ENCODE measurements at regions not wholly inside any gene's neighbourhood (a gene's known extent, or its start where the extent isn't known, plus 50 kb on each side); places are given as distances from the start of the nearest gene placed in this dataset.

DNA sequence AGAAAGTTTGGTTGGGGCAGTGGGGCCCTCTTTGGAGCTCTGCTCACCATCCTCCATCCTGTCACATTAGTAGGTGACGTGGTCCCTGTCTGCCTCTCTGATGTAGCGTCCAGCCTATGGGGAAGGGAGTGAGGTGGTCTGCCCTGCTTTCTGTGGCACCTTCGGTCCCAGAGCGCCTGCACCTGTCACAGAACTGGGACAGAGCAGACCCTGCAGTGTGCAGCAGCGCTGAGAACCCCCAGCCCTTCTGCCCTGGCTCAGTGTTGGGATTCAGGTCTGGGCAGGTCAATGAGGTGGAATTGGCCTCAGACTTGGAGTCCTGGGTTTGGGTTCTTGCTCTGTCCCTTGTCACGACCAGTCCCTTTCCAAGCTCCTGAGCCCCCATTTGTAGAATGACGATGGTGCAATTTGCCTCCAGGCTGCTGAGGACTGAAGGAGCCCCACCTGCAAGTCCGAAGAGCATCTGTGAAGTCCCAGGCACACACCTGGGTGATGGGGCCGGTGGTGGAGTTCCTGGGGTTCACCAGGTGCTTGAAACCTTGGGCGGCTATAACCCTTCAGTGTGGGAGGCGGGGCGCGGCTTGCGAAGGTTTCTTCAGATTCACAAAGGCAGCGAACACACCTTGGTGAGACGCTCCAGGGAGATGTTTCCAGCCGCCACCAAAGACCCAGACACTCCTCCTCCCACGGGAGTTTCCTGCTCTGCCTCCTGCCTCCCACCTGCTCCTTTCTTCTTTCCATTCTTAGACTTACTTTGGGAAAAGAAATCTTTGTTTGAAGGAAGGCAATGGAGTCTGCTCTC is 265.4 kb upstream of the HDAC4 start:
- Histone ChIP-seq H3K4me3 (no peak overlapping the region), H3K36me3 (no peaks in the 10 kb centered on the region), H3K27me3 (peaks cover 0 to 12% of the 10 kb centered on the region in 2 donors), H3K9me3 (no peaks in the 10 kb centered on the region), H3K4me1 (no peaks in the 10 kb centered on the region), H3K27ac (no peak overlapping the region)
- TF ChIP-seq POLR2A (IDR thresholded peaks at IDR 0.05) (no peak), EP300 (IDR thresholded peaks at IDR 0.05) (no peak)
- TF ChIP-seq, protein P1, sequence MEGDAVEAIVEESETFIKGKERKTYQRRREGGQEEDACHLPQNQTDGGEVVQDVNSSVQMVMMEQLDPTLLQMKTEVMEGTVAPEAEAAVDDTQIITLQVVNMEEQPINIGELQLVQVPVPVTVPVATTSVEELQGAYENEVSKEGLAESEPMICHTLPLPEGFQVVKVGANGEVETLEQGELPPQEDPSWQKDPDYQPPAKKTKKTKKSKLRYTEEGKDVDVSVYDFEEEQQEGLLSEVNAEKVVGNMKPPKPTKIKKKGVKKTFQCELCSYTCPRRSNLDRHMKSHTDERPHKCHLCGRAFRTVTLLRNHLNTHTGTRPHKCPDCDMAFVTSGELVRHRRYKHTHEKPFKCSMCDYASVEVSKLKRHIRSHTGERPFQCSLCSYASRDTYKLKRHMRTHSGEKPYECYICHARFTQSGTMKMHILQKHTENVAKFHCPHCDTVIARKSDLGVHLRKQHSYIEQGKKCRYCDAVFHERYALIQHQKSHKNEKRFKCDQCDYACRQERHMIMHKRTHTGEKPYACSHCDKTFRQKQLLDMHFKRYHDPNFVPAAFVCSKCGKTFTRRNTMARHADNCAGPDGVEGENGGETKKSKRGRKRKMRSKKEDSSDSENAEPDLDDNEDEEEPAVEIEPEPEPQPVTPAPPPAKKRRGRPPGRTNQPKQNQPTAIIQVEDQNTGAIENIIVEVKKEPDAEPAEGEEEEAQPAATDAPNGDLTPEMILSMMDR (IDR thresholded peaks at IDR 0.05) = no peak
- DNase-seq (ENCODE audit: low spot score in 2 of 2) = no peak
- WGBS, 2 donors = 87 to 94% methylated on average over 12 to 18 of the region's 18 CpGs

GRCh38 chr2:239664216-239664810 is 263.5 kb upstream of the HDAC4 start:
- Histone ChIP-seq H3K27ac (no peak overlapping the region), H3K9me3 (no peaks in the 10 kb centered on the region), H3K27me3 (peaks cover 0 to 22% of the 10 kb centered on the region in 2 donors), H3K36me3 (no peaks in the 10 kb centered on the region), H3K4me1 (no peaks in the 10 kb centered on the region), H3K4me3 (no peak overlapping the region)
- WGBS, 2 donors = 83 to 98% methylated on average over 5 of the region's 5 CpGs
- DNase-seq (ENCODE audit: low spot score in 2 of 2) = no peak
- TF ChIP-seq EP300 (IDR thresholded peaks at IDR 0.05) = no peak
- TF ChIP-seq POLR2A (IDR thresholded peaks at IDR 0.05) = no peak
- TF ChIP-seq, protein P1 (IDR thresholded peaks at IDR 0.05) = no peak

GRCh38 chr2:239663364-239663924 is 262.6 kb upstream of the HDAC4 start:
- 89% methylated on average over 9 of the region's 9 CpGs for WGBS, 2 donors
- Histone ChIP-seq H3K36me3 (no peaks in the 10 kb centered on the region), H3K27ac (no peak overlapping the region), H3K27me3 (peaks cover 0 to 22% of the 10 kb centered on the region in 2 donors), H3K4me1 (no peaks in the 10 kb centered on the region), H3K9me3 (no peaks in the 10 kb centered on the region), H3K4me3 (no peak overlapping the region)
- DNase-seq (ENCODE audit: low spot score in 2 of 2) = no peak
- TF ChIP-seq EP300 (IDR thresholded peaks at IDR 0.05) (no peak), POLR2A (IDR thresholded peaks at IDR 0.05) (no peak)
- TF ChIP-seq, protein P1 (IDR thresholded peaks at IDR 0.05) = no peak

- WGBS, 2 donors = 71 to 75% methylated on average over 16 of the region's 16 CpGs
- TF ChIP-seq POLR2A (IDR thresholded peaks at IDR 0.05) (no peak), EP300 (IDR thresholded peaks at IDR 0.05) (no peak)
- TF ChIP-seq, protein P1 (IDR thresholded peaks at IDR 0.05) = no peak
- Histone ChIP-seq H3K9me3 (no peaks in the 10 kb centered on the region), H3K4me3 (no peak overlapping the region), H3K27me3 (peaks cover 0 to 22% of the 10 kb centered on the region in 2 donors), H3K27ac (no peak overlapping the region), H3K36me3 (no peaks in the 10 kb centered on the region), H3K4me1 (no peaks in the 10 kb centered on the region)
- no peak for DNase-seq (ENCODE audit: low spot score in 2 of 2)
Observed at GRCh38 chr2:239662413-239663120, 261.7 kb upstream of the HDAC4 start.

Data from tibial nerve (tissue), 4 donors.